Parathyroid adenoma (tissue), 2 donors: ENCODE measurements at regions not wholly inside any gene's neighbourhood (a gene's known extent, or its start where the extent isn't known, plus 50 kb on each side); places are given as distances from the start of the nearest gene placed in this dataset.

ENCODE experiments used
- H2AFZ ChIP-seq: fragments of 300-600 bp; sonication (generic); one replicate; pipeline ENCODE4 v1.7.0; 2017; ENCODE audit warnings: antibody characterized with exemption, mild to moderate bottlenecking
- H3K27ac ChIP-seq: fragments of 300-600 bp; sonication (generic); one replicate; pipeline ENCODE4 v1.7.0; 2017
- H3K27me3 ChIP-seq: fragments of 300-600 bp; sonication (generic); one replicate; pipeline ENCODE4 v1.7.0; 2017; ENCODE audit warnings: low read length; ENCODE audit not compliant: control insufficient read depth, insufficient read depth
- H3K36me3 ChIP-seq: fragments of 300-600 bp; sonication (generic); one replicate; pipeline ENCODE4 v1.7.0; 2017; ENCODE audit warnings: low read length; ENCODE audit not compliant: control insufficient read depth, insufficient read depth
- H3K4me1 ChIP-seq: fragments of 300-600 bp; sonication (generic); one replicate; pipeline ENCODE4 v1.7.0; 2017; ENCODE audit warnings: control low read depth
- H3K4me2 ChIP-seq: fragments of 300-600 bp; sonication (generic); one replicate; pipeline ENCODE4 v1.7.0; 2017; ENCODE audit warnings: low read length
- H3K4me3 ChIP-seq: fragments of 300-600 bp; sonication (generic); one replicate; pipeline ENCODE4 v1.7.0; 2017; ENCODE audit warnings: low read depth, low read length
- H3K79me2 ChIP-seq: fragments of 300-600 bp; sonication (generic); one replicate; pipeline ENCODE4 v1.7.0; 2017; ENCODE audit warnings: control low read depth
- H3K9ac ChIP-seq: fragments of 300-600 bp; sonication (generic); one replicate; pipeline ENCODE4 v1.7.0; 2017; ENCODE audit warnings: mild to moderate bottlenecking
- H3K9me3 ChIP-seq: fragments of 300-600 bp; sonication (generic); one replicate; pipeline ENCODE4 v1.7.0; 2017; ENCODE audit warnings: low read length; ENCODE audit not compliant: control insufficient read depth
- CTCF ChIP-seq: fragments of 300-600 bp; sonication (generic); IDR thresholded peaks from one replicate; pipeline ENCODE4 v1.7.0; 2017; ENCODE audit warnings: antibody characterized with exemption, mild to moderate bottlenecking
- donor health status: primary hyperparathyroidism.

DNA sequence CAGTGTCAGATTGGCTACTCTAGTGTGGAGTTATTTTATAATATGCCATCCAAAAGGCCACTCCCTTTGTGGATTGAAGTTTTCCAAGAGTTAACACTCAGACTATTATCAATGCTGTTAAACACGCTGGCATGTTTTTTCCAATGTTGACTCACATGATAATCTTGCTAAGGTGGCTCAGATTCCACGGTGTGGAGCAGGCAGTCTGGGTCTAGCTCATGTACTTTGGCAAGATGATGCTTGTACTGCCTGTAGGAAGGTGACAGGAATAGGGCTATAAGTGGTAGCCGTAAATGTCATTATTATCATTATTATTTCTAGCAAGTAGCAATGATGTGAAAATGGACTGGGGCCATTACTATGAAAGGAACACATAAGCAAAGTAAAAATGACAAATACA lies 79.4 kb upstream of the TBX20 start:
- no peak for TF ChIP-seq CTCF
- H3K27me3 ChIP-seq, result no peaks in the 10 kb centered on the region
- no peak overlapping the region for H3K4me3 ChIP-seq
- no peaks in the 10 kb centered on the region for H3K79me2 ChIP-seq
- H2AFZ ChIP-seq, result no peak overlapping the region
- H3K4me2 ChIP-seq, result no peak overlapping the region
- H3K9ac ChIP-seq, result no peak overlapping the region
- H3K4me1 ChIP-seq, result no peaks in the 10 kb centered on the region
- H3K9me3 ChIP-seq, result no peaks in the 10 kb centered on the region
- H3K27ac ChIP-seq, result no peak overlapping the region
- no peaks in the 10 kb centered on the region for H3K36me3 ChIP-seq

GRCh38 chr7:35331730-35332678 lies 78.1 kb upstream of the TBX20 start:
- Histone ChIP-seq H3K79me2 (no peaks in the 10 kb centered on the region), H3K27ac (no peak overlapping the region), H3K4me3 (no peak overlapping the region), H3K36me3 (no peaks in the 10 kb centered on the region), H3K9me3 (no peaks in the 10 kb centered on the region), H2AFZ (no peak overlapping the region), H3K27me3 (no peaks in the 10 kb centered on the region), H3K9ac (no peak overlapping the region), H3K4me2 (no peak overlapping the region), H3K4me1 (no peaks in the 10 kb centered on the region)
- no peak for TF ChIP-seq CTCF

GRCh38 chr7:35329026-35329425 lies 75.1 kb upstream of the TBX20 start:
- TF ChIP-seq CTCF, result no peak
- Histone ChIP-seq H3K9me3 (no peaks in the 10 kb centered on the region), H2AFZ (no peak overlapping the region), H3K4me3 (no peak overlapping the region), H3K27ac (no peak overlapping the region), H3K4me2 (no peak overlapping the region), H3K79me2 (no peaks in the 10 kb centered on the region), H3K27me3 (no peaks in the 10 kb centered on the region), H3K36me3 (no peaks in the 10 kb centered on the region), H3K4me1 (no peaks in the 10 kb centered on the region), H3K9ac (no peak overlapping the region)

DNA sequence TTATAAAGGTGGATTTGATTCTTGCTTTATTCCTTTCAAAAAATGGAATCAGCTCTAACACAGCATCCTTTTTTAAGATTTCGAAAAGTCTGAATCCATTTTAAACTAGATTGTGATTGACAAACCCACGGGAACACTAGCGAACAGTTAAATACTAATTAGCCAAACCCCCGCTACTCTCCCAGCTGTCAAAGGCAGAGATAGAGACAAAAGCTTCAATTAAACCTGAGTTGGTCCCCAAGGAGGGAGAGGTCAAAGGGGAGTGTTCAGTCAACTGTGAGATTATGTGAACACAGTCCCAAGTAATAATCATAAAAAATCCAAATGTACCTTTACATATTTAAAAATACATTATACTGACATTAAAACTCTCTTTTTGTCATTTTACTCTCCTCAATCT lies 65.7 kb upstream of the TBX20 start:
- no peak overlapping the region for H3K9ac ChIP-seq
- H3K79me2 ChIP-seq, result no peaks in the 10 kb centered on the region
- no peak overlapping the region for H3K4me2 ChIP-seq
- H3K4me3 ChIP-seq, result no peak overlapping the region
- H3K27me3 ChIP-seq, result no peaks in the 10 kb centered on the region
- no peaks in the 10 kb centered on the region for H3K36me3 ChIP-seq
- no peak overlapping the region for H3K27ac ChIP-seq
- TF ChIP-seq CTCF, result no peak
- no peaks in the 10 kb centered on the region for H3K4me1 ChIP-seq
- no peaks in the 10 kb centered on the region for H3K9me3 ChIP-seq
- H2AFZ ChIP-seq, result no peak overlapping the region

- H3K27me3 ChIP-seq, result no peaks in the 10 kb centered on the region
- H3K27ac ChIP-seq, result no peak overlapping the region
- no peak overlapping the region for H3K4me2 ChIP-seq
- TF ChIP-seq CTCF, result no peak
- no peak overlapping the region for H2AFZ ChIP-seq
- H3K9ac ChIP-seq, result no peak overlapping the region
- no peaks in the 10 kb centered on the region for H3K9me3 ChIP-seq
- H3K4me3 ChIP-seq, result no peak overlapping the region
- H3K79me2 ChIP-seq, result no peaks in the 10 kb centered on the region
- no peaks in the 10 kb centered on the region for H3K4me1 ChIP-seq
- H3K36me3 ChIP-seq, result no peaks in the 10 kb centered on the region
Observed at GRCh38 chr7:35316549-35316948, 62.6 kb upstream of the TBX20 start.
